Smooth muscle cell of the brain vasculature (primary cell): ENCODE measurements at regions not wholly inside any gene's neighbourhood (a gene's known extent, or its start where the extent isn't known, plus 50 kb on each side); places are given as distances from the start of the nearest gene placed in this dataset.

Experiments
- DNase-seq: peaks from one replicate; pipeline ENCODE4 v3.0.0-alpha.2; 2012; ENCODE audit warnings: low read depth, low spot score

- DNase-seq: no peak
These were observed 59.4 kb upstream of the IRX4 start for GRCh38 chr5:1942158-1942557.

GRCh38 chr5:1939256-1939655, 56.5 kb upstream of the IRX4 start:
- DNase-seq: no peak

DNA sequence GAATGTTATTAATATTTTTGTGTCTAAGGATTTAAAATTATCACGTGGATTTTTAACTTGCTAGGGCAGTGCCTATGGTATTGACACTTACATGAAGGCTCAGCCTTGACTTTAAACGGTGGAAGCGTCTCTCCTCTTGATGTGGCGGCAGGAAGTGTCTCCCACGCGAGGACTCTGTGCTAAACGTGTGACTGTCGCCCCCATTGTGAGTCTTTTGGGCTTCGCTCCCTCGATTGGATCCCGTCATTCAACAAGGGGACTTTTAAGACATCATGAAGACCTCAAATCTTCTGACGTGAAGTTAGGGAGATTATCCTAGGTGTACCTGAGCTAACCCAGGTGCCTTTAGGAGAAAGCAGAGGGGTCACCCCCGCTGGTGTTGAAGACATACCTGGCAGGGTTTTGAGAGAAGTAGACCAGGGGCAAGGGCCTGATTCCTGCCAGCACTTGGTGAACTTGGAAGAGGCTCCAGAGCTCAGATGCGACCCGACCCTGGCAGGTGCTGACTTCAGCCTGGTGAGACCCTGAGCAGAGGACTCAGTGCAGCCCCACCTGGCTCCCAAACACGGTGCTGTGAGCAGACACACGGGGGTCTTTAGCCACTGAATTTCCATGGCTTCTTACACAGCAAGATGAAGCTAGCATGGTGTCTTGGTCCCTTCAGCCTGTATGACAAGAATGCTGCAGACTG, 55.7 kb upstream of the IRX4 start:
- no peak for DNase-seq

DNA sequence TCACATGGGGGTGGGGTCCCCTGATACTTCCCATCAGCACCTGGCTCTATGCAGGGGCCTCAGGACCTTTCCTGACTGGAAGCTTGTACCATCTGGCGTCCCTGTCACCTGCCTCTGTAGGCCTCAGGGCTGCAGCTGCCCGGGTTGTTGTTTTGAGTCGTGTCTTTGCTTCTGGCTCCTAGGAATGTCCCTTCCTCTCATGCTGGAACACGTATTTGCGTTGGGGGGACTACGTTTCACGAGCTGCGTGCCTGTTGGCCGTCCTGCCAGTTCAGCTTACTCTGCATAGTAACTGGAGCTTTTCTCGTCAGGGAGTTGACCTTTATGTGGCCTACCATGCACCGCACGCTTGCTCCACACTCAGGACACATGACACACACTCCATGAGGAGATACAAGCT, 54.9 kb upstream of the IRX4 start:
- no peak for DNase-seq

DNA sequence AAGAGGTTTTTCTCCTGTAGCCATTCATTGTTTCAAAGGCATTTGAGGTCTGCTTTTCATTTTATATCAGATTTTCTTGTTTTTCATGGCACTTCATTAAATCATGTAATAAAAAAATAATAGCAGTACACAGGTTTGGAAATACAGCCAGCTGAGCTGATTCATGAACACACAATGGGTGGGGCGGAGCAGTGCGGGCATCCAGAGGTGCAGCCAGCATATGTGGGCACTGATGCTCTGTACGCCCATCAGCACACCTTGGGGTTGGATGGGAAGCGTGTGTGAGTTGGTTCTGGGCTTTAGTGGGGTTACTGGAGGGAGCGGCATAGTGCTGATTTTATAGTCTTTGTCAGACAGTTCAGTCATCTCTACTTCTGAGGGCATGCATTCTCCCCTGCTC, 54.2 kb upstream of the IRX4 start:
- no peak for DNase-seq

DNA sequence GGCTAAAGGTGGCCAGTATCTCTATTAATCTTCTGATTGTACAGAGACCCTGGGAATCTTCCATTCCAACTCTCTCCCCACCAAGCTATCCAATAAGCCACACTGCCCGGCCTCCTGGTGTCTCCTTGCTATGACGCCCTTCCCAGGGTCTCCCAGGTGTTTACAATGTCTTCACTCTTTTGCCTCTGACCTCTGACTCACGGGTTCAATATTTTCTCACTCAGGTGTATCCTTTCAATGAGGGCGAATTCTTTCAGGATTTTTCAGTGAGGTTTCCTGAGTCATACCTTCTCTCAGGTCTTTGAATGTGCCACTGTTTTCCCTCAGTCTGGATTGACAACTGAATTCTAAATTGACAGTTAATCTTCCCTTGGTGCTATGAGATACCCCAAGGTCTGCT, 53.7 kb upstream of the IRX4 start:
- no peak for DNase-seq

GRCh38 chr5:1934801-1935429, 52.2 kb upstream of the IRX4 start:
- DNase-seq: no peak

DNA sequence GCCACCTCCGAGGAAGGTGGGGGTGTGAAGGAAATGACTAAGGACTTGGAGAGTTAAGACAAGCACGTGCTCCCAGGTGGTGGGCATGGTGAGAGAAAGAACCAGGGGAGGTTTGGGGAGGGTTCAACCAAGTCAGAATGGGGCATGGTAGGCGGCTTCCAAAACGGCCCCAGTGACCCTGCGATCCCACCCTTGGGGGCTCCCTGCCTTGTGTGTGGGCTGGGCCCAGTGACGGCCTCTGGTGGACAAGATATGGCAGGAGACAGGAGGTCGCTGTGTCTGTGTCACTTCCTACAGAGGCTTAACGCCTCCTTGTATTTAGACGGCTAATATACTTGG, 51.3 kb upstream of the IRX4 start:
- DNase-seq: no peak

- DNase-seq: no peak
These were observed 50.8 kb upstream of the IRX4 start for GRCh38 chr5:1933364-1934055.
